AG04450 (cell line): ENCODE measurements at regions not wholly inside any gene's neighbourhood (a gene's known extent, or its start where the extent isn't known, plus 50 kb on each side); places are given as distances from the start of the nearest gene placed in this dataset.

Source experiments
- CTCF ChIA-PET: fragments of 300-600, 350-600 bp; formaldehyde crosslinking; extraction: SDS; loops from one replicate; lab custom pipeline; 2022; ENCODE audit warnings: antibody characterized with exemption, inconsistent platforms; lab: Charles Lee
- POLR2A ChIA-PET: fragments of 350-600 bp; formaldehyde crosslinking; extraction: SDS; loops from one replicate; lab custom pipeline; 2021; ENCODE audit warnings: antibody characterized with exemption, inconsistent platforms; lab: Yijun Ruan, JAX
- DNase-seq: peaks from one replicate; pipeline ENCODE4 v3.0.0-alpha.2; 2011; ENCODE audit warnings: low read depth, low spot score
- H3K27ac ChIP-seq: one replicate; pipeline ENCODE4 v1.5.1; 2012; ENCODE audit warnings: low read depth, low read length, control low read depth
- H3K27me3 ChIP-seq: one replicate; pipeline ENCODE4 v1.6.0; 2012; ENCODE audit warnings: low read length; ENCODE audit not compliant: control insufficient read depth, insufficient read depth
- H3K4me3 ChIP-seq: 2 replicates; pipeline ENCODE4 v1.5.1; 2011; ENCODE audit warnings: mild to moderate bottlenecking, low read depth, low read length, control low read depth
- H3K9me3 ChIP-seq: 2 replicates; pipeline ENCODE4 v1.5.1; 2012; ENCODE audit warnings: low read length; ENCODE audit not compliant: control insufficient read depth, insufficient read depth
- TF ChIP-seq, protein P1 (sequence below): IDR thresholded peaks from 2 replicates; pipeline ENCODE4 v1.5.1; 2011; ENCODE audit warnings: low read depth, low read length, control low read depth, inconsistent platforms

DNA sequence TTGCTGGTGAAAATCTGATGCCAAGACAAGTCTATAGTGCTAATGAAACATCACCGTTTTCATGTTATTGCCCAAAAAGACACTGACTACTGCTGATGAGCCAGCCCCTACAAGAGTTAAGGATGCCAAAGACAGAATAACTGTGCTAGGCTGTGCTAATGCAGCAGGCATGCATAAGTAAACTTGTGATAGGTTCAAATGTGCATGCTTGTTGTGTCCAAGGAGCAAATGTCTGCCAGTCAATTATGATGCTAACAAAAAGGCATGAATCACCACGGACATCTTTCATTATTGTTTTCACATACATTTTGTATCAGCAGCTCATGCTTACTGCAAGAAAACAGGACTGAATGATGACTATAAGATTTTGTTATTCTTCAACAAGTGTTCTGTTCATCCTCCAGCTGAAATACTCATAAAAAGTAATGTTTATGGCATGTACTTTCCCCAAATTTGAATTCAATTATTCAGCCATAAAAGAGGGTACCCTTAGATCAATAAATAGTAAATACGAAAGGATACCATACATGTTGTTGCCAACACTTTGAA, 306.9 kb upstream of the ARSJ start:
- peaks cover 7% of the 10 kb centered on the region for H3K9me3 ChIP-seq
- DNase-seq: no peak
- H3K27me3 ChIP-seq: no peaks in the 10 kb centered on the region
- no peak overlapping the region for H3K4me3 ChIP-seq
- no peak overlapping the region for H3K27ac ChIP-seq
- CTCF ChIA-PET: no interaction called here
- POLR2A ChIA-PET: no interaction called here
- TF ChIP-seq, protein P1, sequence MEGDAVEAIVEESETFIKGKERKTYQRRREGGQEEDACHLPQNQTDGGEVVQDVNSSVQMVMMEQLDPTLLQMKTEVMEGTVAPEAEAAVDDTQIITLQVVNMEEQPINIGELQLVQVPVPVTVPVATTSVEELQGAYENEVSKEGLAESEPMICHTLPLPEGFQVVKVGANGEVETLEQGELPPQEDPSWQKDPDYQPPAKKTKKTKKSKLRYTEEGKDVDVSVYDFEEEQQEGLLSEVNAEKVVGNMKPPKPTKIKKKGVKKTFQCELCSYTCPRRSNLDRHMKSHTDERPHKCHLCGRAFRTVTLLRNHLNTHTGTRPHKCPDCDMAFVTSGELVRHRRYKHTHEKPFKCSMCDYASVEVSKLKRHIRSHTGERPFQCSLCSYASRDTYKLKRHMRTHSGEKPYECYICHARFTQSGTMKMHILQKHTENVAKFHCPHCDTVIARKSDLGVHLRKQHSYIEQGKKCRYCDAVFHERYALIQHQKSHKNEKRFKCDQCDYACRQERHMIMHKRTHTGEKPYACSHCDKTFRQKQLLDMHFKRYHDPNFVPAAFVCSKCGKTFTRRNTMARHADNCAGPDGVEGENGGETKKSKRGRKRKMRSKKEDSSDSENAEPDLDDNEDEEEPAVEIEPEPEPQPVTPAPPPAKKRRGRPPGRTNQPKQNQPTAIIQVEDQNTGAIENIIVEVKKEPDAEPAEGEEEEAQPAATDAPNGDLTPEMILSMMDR: no peak

DNA sequence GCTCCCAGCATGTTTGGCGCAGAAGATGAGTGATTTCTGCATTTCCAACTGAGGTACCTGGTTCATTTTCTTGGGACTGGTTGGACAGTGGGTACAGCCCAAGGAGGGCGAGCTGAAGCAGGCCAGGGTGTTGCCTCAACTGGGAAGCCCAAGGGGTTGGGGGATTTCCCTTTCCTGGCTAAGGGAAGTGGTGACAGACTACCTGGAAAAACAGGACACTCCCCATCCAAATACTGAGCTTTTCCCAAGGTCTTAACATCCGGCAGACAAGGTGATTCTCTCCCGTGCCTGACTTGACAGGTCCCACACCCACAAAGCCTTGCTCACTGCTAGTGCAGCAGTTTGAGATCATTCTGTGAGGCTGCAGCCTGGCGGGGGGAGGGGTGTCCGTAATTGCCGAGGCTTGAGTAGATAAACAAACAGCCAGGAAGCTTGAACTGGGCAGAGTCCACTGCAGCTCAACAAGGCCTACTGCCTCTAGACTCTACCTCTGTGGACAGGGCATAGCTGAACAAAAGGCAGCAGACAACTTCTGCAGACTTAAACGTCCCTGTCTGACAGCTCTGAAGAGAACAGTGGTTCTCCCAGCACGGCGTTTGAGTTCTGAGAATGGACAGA, 307.7 kb upstream of the ARSJ start:
- ChIA-PET CTCF (no interaction called here), POLR2A (no interaction called here)
- no peaks in the 10 kb centered on the region for H3K27me3 ChIP-seq
- H3K4me3 ChIP-seq: no peak overlapping the region
- DNase-seq: no peak
- TF ChIP-seq, protein P1: no peak
- H3K9me3 ChIP-seq: peaks cover 7% of the 10 kb centered on the region
- H3K27ac ChIP-seq: no peak overlapping the region

DNA sequence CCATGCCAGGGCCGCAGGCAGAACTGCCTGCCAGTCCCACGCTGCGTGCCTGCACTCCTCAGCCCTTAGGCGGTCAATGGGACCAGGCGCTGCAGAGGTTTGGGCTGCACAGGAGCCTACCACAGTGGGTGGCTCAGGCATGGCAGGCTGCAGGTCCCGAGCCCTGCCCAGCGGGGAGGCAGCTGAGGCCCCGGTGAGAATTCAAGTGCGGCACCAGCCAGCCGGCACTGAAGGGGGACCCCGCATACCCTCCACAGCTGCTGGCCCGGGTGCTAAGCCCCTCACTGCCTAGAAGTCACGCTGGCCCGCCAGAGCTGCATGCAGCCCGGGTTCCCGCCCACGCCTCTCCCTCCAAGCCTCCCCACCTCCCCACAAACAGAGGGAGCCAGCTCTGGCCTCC, 302.5 kb upstream of the UGT8 start:
- CTCF ChIA-PET: no interaction called here
- peaks cover 7% of the 10 kb centered on the region for H3K9me3 ChIP-seq
- no peak overlapping the region for H3K27ac ChIP-seq
- no peak for DNase-seq
- POLR2A ChIA-PET: no interaction called here
- TF ChIP-seq, protein P1: no peak
- H3K27me3 ChIP-seq: no peaks in the 10 kb centered on the region
- no peak overlapping the region for H3K4me3 ChIP-seq

DNA sequence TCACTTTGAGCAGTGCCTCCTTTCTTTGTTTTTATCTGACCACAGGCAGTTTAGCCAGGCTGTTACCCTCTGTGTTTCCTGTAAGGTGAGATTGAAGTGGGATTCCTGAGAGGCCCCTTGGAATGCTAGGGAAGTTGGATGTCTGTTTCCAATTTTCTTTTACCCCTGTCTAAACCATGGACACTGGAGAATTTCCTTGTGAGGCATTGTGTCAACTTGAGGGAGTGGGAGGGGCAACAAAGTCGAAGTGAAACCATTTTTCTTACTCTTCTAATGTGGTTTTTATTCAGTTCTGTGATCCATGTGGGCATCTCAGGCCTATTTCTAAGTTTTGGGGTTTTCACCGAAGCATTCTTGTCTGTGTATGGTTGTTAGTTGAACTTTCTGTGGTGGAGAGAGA, 296.1 kb upstream of the UGT8 start:
- CTCF ChIA-PET: no interaction called here
- DNase-seq: no peak
- no peak overlapping the region for H3K4me3 ChIP-seq
- H3K9me3 ChIP-seq: no peaks in the 10 kb centered on the region
- H3K27ac ChIP-seq: no peak overlapping the region
- H3K27me3 ChIP-seq: no peaks in the 10 kb centered on the region
- POLR2A ChIA-PET: no interaction called here
- TF ChIP-seq, protein P1: no peak

DNA sequence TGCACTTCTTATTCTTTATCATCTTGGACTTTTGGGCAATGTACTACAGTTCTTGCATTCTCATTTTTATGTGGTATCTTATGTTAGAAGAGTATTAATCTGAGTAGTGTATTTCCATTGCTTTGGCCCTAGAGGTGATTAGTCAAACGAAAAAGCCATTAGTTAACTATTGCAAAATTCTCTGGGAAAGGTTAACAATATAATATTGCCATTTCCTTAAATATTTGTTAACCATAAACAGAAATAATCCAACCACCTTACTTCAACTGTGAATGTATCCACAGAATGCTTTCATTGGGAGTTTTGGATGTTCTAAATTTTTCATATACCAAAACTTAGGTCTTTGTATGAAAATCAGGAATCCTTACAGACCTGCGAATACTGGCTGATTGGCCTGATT, 294.6 kb upstream of the UGT8 start:
- H3K27me3 ChIP-seq: no peaks in the 10 kb centered on the region
- H3K4me3 ChIP-seq: no peak overlapping the region
- TF ChIP-seq, protein P1: no peak
- CTCF ChIA-PET: no interaction called here
- no peak overlapping the region for H3K27ac ChIP-seq
- POLR2A ChIA-PET: no interaction called here
- no peak for DNase-seq
- H3K9me3 ChIP-seq: no peaks in the 10 kb centered on the region
